H1 (cell line): ENCODE measurements at regions not wholly inside any gene's neighbourhood (a gene's known extent, or its start where the extent isn't known, plus 50 kb on each side); places are given as distances from the start of the nearest gene placed in this dataset.

Experiments used
- CTCF ChIA-PET: fragments of 300-600 bp; sonication (Branson Sonifier 250); formaldehyde crosslinking; loops from one replicate; lab custom pipeline; 2021; ENCODE audit not compliant: partially characterized antibody; lab: Charles Lee
- POLR2A ChIA-PET: fragments of 300-600 bp; sonication (Branson Sonifier 250); formaldehyde crosslinking; loops from one replicate; lab custom pipeline; 2021; ENCODE audit warnings: inconsistent platforms; ENCODE audit not compliant: partially characterized antibody; lab: Charles Lee
- DNase-seq, 2 experiments: peaks; one replicate each; pipeline versions ENCODE4 v3.0.0 to v3.0.0-alpha.2; 2010 to 2022; ENCODE audit warnings: low spot score in 2 of 2, low read depth in 1 of 2, mixed read lengths in 1 of 2
- FAIRE-seq: peaks from 2 replicates; lab custom pipeline; 2011; peaks lifted over from hg19 to GRCh38; lab: Jason Lieb, UNC
- H2AFZ ChIP-seq: 2 replicates; pipeline ENCODE4 v1.8.1; 2012; ENCODE audit warnings: low read length, inconsistent platforms
- H2AK5ac ChIP-seq: 2 replicates; pipeline ENCODE4 v1.6.1; 2013; ENCODE audit warnings: low read depth, low read length
- H2BK120ac ChIP-seq: replicated peaks from 2 replicates; pipeline ENCODE3; 2013; ENCODE audit warnings: low read depth, low read length, inconsistent platforms
- H2BK12ac ChIP-seq: 2 replicates; pipeline ENCODE4 v1.6.1; 2013; ENCODE audit warnings: low read depth, low read length
- H2BK15ac ChIP-seq: 2 replicates; pipeline ENCODE4 v1.6.1; 2013; ENCODE audit warnings: low read length
- H2BK20ac ChIP-seq: 2 replicates; pipeline ENCODE4 v1.6.1; 2013; ENCODE audit warnings: low read length
- H2BK5ac ChIP-seq: 2 replicates; pipeline ENCODE4 v1.6.1; 2013; ENCODE audit warnings: low read depth, low read length
- H3K14ac ChIP-seq: 2 replicates; pipeline ENCODE4 v1.6.1; 2013; ENCODE audit warnings: inconsistent platforms; ENCODE audit not compliant: insufficient read length
- H3K18ac ChIP-seq: 2 replicates; pipeline ENCODE4 v1.6.1; 2013; ENCODE audit warnings: low read length; ENCODE audit errors: extremely low read depth
- H3K23ac ChIP-seq: 2 replicates; pipeline ENCODE4 v1.6.1; 2013; ENCODE audit warnings: inconsistent platforms; ENCODE audit not compliant: insufficient read length
- H3K23me2 ChIP-seq: 2 replicates; pipeline ENCODE4 v1.6.1; 2013; ENCODE audit warnings: low read depth, low read length
- H3K27ac ChIP-seq: 2 replicates; pipeline ENCODE4 v1.6.1; 2011; ENCODE audit warnings: low read depth, low read length, inconsistent platforms
- H3K27me3 ChIP-seq, 4 experiments: replicated peaks in 1 of 4; 1 replicate in 1 of 4; 2 replicates in 3 of 4; pipeline versions ENCODE4 v1.6.1 to v1.8.1; 2011 to 2013; ENCODE audit warnings: low read length in 3 of 4, mild to moderate bottlenecking in 3 of 4, inconsistent platforms in 2 of 4, mixed read lengths in 2 of 4, moderate library complexity in 1 of 4; ENCODE audit not compliant: control insufficient read depth in 3 of 4, insufficient read depth in 3 of 4; ENCODE audit errors: extremely low read depth in 1 of 4
- H3K36me3 ChIP-seq, 4 experiments: 2 replicates each; pipeline versions ENCODE4 v1.6.1 to v1.8.1; 2011 to 2013; ENCODE audit warnings: mild to moderate bottlenecking in 4 of 4, low read length in 3 of 4, moderate library complexity in 2 of 4, control low read depth in 1 of 4, inconsistent platforms in 1 of 4; ENCODE audit not compliant: insufficient read depth in 4 of 4, control insufficient read depth in 2 of 4
- H3K4ac ChIP-seq: replicated peaks from 2 replicates; pipeline ENCODE3; 2013; ENCODE audit warnings: low read length, low read depth, mixed read lengths, inconsistent platforms; ENCODE audit not compliant: insufficient read length
- H3K4me1 ChIP-seq, 4 experiments: replicated peaks in 1 of 4; 1 replicate in 1 of 4; 2 replicates in 3 of 4; pipeline versions ENCODE4 v1.6.1 to v1.8.1; 2011 to 2013; ENCODE audit warnings: low read length in 3 of 4, inconsistent platforms in 2 of 4, mixed read lengths in 1 of 4; ENCODE audit not compliant: insufficient read depth in 4 of 4, control insufficient read depth in 3 of 4
- H3K4me2 ChIP-seq, 2 experiments: 2 replicates each; pipeline versions ENCODE4 v1.6.1 to v1.8.1; 2011 to 2013; ENCODE audit warnings: low read depth in 2 of 2, low read length in 2 of 2, control low read depth in 1 of 2, inconsistent platforms in 1 of 2, mild to moderate bottlenecking in 1 of 2; ENCODE audit not compliant: insufficient read depth in 1 of 2
- H3K4me3 ChIP-seq, 4 experiments: fragments of 200-600, 300-600 bp in 1 of 4; sonication (generic), shearing (Covaris generic), sonication (Bioruptor Twin) in 1 of 4; 2 replicates each; pipeline versions ENCODE4 v1.5.1 to v1.8.1; 2011 to 2016; ENCODE audit warnings: low read length in 4 of 4, low read depth in 3 of 4, control low read depth in 2 of 4, inconsistent platforms in 2 of 4, mild to moderate bottlenecking in 2 of 4, mixed read lengths in 1 of 4, moderate library complexity in 1 of 4; ENCODE audit not compliant: insufficient read depth in 2 of 4; ENCODE audit errors: extremely low read depth in 1 of 4
- H3K56ac ChIP-seq: replicated peaks from 2 replicates; pipeline ENCODE3; 2013; ENCODE audit warnings: low read depth, mild to moderate bottlenecking, mixed read lengths, low read length, inconsistent platforms; ENCODE audit not compliant: insufficient read length
- H3K79me1 ChIP-seq: 2 replicates; pipeline ENCODE4 v1.6.1; 2013; ENCODE audit warnings: low read depth, low read length, control low read depth
- H3K79me2 ChIP-seq, 2 experiments: 2 replicates each; pipeline versions ENCODE4 v1.6.1 to v1.8.1; 2012 to 2013; ENCODE audit warnings: low read length in 2 of 2, mild to moderate bottlenecking in 2 of 2, inconsistent platforms in 1 of 2; ENCODE audit not compliant: insufficient read depth in 2 of 2, control insufficient read depth in 1 of 2
- H3K9ac ChIP-seq, 4 experiments: replicated peaks in 1 of 4; 1 replicate in 1 of 4; 2 replicates in 3 of 4; pipeline versions ENCODE4 v1.6.1 to v1.8.1; 2011 to 2013; ENCODE audit warnings: low read depth in 3 of 4, low read length in 3 of 4, control low read depth in 2 of 4, mild to moderate bottlenecking in 2 of 4, moderate library complexity in 2 of 4, inconsistent platforms in 1 of 4; ENCODE audit errors: extremely low read depth in 1 of 4
- H3K9me3 ChIP-seq, 2 experiments: 2 replicates each; pipeline versions ENCODE4 v1.6.1 to v1.8.1; 2012 to 2013; ENCODE audit warnings: mild to moderate bottlenecking in 2 of 2, moderate library complexity in 2 of 2, control low read depth in 1 of 2, inconsistent platforms in 1 of 2, low read depth in 1 of 2, low read length in 1 of 2, mixed read lengths in 1 of 2; ENCODE audit not compliant: insufficient read depth in 2 of 2
- H4K20me1 ChIP-seq, 2 experiments: replicated peaks in 1 of 2; 2 replicates each; pipeline versions ENCODE3 to v1.8.1; 2011 to 2013; ENCODE audit warnings: inconsistent platforms in 2 of 2, low read length in 2 of 2, mild to moderate bottlenecking in 1 of 2; ENCODE audit not compliant: insufficient read depth in 2 of 2, control insufficient read depth in 1 of 2
- H4K5ac ChIP-seq: 2 replicates; pipeline ENCODE4 v1.6.1; 2013; ENCODE audit warnings: low read length, low read depth, mixed read lengths, inconsistent platforms; ENCODE audit not compliant: insufficient read length
- H4K8ac ChIP-seq: 2 replicates; pipeline ENCODE4 v1.8.0; 2013; ENCODE audit warnings: mild to moderate bottlenecking, moderate library complexity, low read length, inconsistent platforms; ENCODE audit not compliant: insufficient read depth; ENCODE audit errors: extremely low read depth
- H4K91ac ChIP-seq: replicated peaks from 2 replicates; pipeline ENCODE3; 2013; ENCODE audit warnings: low read length, mixed read lengths, inconsistent platforms; ENCODE audit not compliant: insufficient read length
- BACH1 ChIP-seq: IDR thresholded peaks from 2 replicates; pipeline ENCODE4 v1.6.1; 2012; ENCODE audit warnings: low read length, improper control_type of control experiment
- CEBPB ChIP-seq: IDR thresholded peaks from 2 replicates; pipeline ENCODE4 v1.6.1; 2012; ENCODE audit warnings: low read depth, low read length
- RAD21 ChIP-seq, 2 experiments: IDR thresholded peaks in 1 of 2; conservative IDR thresholded peaks in 1 of 2; 2 replicates each; pipeline ENCODE4 v1.6.1; 2011; ENCODE audit warnings: low read depth in 2 of 2, low read length in 2 of 2, improper control_type of control experiment in 1 of 2, inconsistent platforms in 1 of 2, mild to moderate bottlenecking in 1 of 2, moderate library complexity in 1 of 2
- RFX5 ChIP-seq: IDR thresholded peaks from 2 replicates; pipeline ENCODE4 v1.6.1; 2011; ENCODE audit warnings: low read depth, low read length, improper control_type of control experiment, borderline replicate concordance
- RXRA ChIP-seq: IDR thresholded peaks from 2 replicates; pipeline ENCODE4 v1.6.1; 2011; ENCODE audit warnings: low read depth, mild to moderate bottlenecking, low read length, moderate library complexity; ENCODE audit not compliant: insufficient read depth
- SUZ12 ChIP-seq: fragments of 200-600 bp; sonication (generic); IDR thresholded peaks from 2 replicates; pipeline ENCODE4 v1.6.1; 2012; ENCODE audit warnings: mild to moderate bottlenecking, inconsistent platforms, low read length, moderate library complexity, mixed read lengths
- TCF12 ChIP-seq: IDR thresholded peaks from 2 replicates; pipeline ENCODE4 v1.6.1; 2011; ENCODE audit warnings: low read depth, mild to moderate bottlenecking, low read length
- WGBS, 2 experiments: shearing (Covaris generic) in 1 of 2; methylation state at CpG; one replicate each; pipeline versions ENCODE4 v1.1.6 to v1.1.7; 2013 to 2015; ENCODE audit warnings: low lambda C conversion rate in 2 of 2, mixed read lengths in 2 of 2, inconsistent platforms in 1 of 2, low coverage in 1 of 2, missing lambda C conversion rate in 1 of 2; ENCODE audit not compliant: insufficient replicate concordance in 2 of 2, insufficient coverage in 1 of 2, insufficient read length in 1 of 2; ENCODE audit errors: extremely low coverage in 1 of 2, missing lambda C conversion rate in 1 of 2; 5-methylcytosine and 5-hydroxymethylcytosine counted together
- TF ChIP-seq, protein P1 (sequence below): IDR thresholded peaks from 2 replicates; pipeline ENCODE4 v1.6.1; 2012; ENCODE audit warnings: inconsistent platforms
- TF ChIP-seq, protein P2 (sequence below), 3 experiments: IDR thresholded peaks; 1 replicate in 2 of 3; 2 replicates in 1 of 3; pipeline versions ENCODE4 v1.5.1 to v1.6.1; 2011; ENCODE audit warnings: low read length in 3 of 3, mild to moderate bottlenecking in 3 of 3, inconsistent platforms in 2 of 3, low read depth in 1 of 3, moderate library complexity in 1 of 3; ENCODE audit not compliant: insufficient read depth in 1 of 3; ENCODE audit errors: control extremely low read depth in 1 of 3
- TF ChIP-seq, protein P3 (sequence below): IDR thresholded peaks from 2 replicates; pipeline ENCODE4 v1.6.1; 2012; ENCODE audit warnings: inconsistent platforms

DNA sequence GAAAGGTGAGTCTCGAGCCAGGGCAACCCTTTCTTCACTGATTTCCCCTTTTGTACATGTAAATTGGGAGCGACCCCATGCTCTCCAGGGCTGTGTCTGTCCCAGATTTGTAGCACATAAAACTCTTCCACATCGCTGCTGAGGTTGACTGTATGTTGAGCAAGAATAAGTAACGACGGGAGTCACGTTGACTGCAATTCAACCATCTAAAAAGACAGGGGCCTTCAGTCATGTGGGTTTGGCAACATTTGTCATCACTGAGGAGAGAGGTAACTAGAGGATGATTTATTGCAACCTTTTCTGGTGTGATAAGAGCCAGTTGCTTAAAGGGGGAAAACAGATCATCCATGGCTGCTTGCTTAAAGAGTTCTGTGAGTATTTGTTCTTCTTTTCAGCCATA, 159.4 kb upstream of the SULF2 start (continued):
- no peak for TF ChIP-seq RFX5

DNA sequence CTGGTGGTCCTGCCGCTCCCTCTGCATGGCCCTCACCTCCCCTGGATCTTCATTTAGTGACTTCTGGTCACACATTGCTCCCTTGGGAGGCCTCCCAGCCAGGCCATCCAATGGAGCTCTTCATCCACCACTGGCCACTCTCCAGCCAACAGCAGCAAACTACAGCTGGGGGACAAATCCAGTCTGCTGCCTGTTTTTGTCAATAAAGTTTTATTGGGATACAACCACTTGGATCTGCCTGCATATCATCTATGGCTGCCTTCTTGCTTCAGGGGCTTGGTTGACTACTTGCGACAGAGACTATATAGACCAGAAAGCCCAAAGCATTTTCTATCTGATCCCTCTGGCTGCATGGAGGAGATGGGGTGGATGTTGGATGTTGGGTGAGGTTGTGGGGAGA, 156.6 kb upstream of the SULF2 start:
- H3K79me1 ChIP-seq = no peaks in the 10 kb centered on the region
- TF ChIP-seq CEBPB = no peak
- TF ChIP-seq BACH1 = no peak
- TF ChIP-seq, protein P1, sequence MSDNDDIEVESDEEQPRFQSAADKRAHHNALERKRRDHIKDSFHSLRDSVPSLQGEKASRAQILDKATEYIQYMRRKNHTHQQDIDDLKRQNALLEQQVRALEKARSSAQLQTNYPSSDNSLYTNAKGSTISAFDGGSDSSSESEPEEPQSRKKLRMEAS = no peak
- TF ChIP-seq, protein P2, sequence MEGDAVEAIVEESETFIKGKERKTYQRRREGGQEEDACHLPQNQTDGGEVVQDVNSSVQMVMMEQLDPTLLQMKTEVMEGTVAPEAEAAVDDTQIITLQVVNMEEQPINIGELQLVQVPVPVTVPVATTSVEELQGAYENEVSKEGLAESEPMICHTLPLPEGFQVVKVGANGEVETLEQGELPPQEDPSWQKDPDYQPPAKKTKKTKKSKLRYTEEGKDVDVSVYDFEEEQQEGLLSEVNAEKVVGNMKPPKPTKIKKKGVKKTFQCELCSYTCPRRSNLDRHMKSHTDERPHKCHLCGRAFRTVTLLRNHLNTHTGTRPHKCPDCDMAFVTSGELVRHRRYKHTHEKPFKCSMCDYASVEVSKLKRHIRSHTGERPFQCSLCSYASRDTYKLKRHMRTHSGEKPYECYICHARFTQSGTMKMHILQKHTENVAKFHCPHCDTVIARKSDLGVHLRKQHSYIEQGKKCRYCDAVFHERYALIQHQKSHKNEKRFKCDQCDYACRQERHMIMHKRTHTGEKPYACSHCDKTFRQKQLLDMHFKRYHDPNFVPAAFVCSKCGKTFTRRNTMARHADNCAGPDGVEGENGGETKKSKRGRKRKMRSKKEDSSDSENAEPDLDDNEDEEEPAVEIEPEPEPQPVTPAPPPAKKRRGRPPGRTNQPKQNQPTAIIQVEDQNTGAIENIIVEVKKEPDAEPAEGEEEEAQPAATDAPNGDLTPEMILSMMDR (IDR thresholded peaks at IDR 0.05; ENCODE audit: control extremely low read depth in 1 of 3, insufficient read depth in 1 of 3, low read depth in 1 of 3, low read length in 3 of 3) = no peak
- TF ChIP-seq RXRA = no peak
- no peak for TF ChIP-seq RAD21 (IDR thresholded peaks at IDR 0.05 in 1 of 2, conservative IDR thresholded peaks at IDR 0.05 in 1 of 2; ENCODE audit: low read depth in 2 of 2, low read length in 2 of 2)
- TF ChIP-seq, protein P3, sequence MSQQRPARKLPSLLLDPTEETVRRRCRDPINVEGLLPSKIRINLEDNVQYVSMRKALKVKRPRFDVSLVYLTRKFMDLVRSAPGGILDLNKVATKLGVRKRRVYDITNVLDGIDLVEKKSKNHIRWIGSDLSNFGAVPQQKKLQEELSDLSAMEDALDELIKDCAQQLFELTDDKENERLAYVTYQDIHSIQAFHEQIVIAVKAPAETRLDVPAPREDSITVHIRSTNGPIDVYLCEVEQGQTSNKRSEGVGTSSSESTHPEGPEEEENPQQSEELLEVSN = no peak
- no peak for TF ChIP-seq TCF12
- no peak for TF ChIP-seq SUZ12

More for the DNA sequence above, 156.6 kb upstream of the SULF2 start:
- H3K36me3 ChIP-seq = no peaks in the 10 kb centered on the region
- POLR2A ChIA-PET = no interaction called here
- H4K5ac ChIP-seq = no peak overlapping the region
- H3K4me1 ChIP-seq = no peaks in the 10 kb centered on the region
- H3K9ac ChIP-seq = no peak overlapping the region
- H2BK15ac ChIP-seq = no peak overlapping the region
- H3K23me2 ChIP-seq = no peaks in the 10 kb centered on the region
- 95% methylated on average over 2 of the region's 2 CpGs; no CpG with 5 or more reads in 1 of the 2 experiments for WGBS, 2 experiments
- H2AK5ac ChIP-seq = no peak overlapping the region
- no peak overlapping the region for H3K56ac ChIP-seq
- H3K23ac ChIP-seq = no peak overlapping the region
- CTCF ChIA-PET = interaction anchor here (1.6 kb wide), 1 partner anchor 87 kb away, joined by 5 read pairs; no protein-coding TSS in a partner anchor
- H3K27me3 ChIP-seq = no peaks in the 10 kb centered on the region
- no peak overlapping the region for H4K91ac ChIP-seq
- H3K9me3 ChIP-seq = no peaks in the 10 kb centered on the region
- H3K18ac ChIP-seq = no peak overlapping the region
- DNase-seq = no peak
- no peak overlapping the region for H3K27ac ChIP-seq
- no peak overlapping the region for H3K4ac ChIP-seq
- no peaks in the 10 kb centered on the region for H4K20me1 ChIP-seq
- H2BK5ac ChIP-seq = no peak overlapping the region
- H2BK120ac ChIP-seq = no peak overlapping the region
- H3K4me3 ChIP-seq = no peak overlapping the region
- no peak overlapping the region for H2AFZ ChIP-seq
- H3K79me2 ChIP-seq = no peaks in the 10 kb centered on the region
- no peak overlapping the region for H3K14ac ChIP-seq
- no peak for FAIRE-seq
- H2BK20ac ChIP-seq = no peak overlapping the region
- no peak overlapping the region for H3K4me2 ChIP-seq
- H2BK12ac ChIP-seq = no peak overlapping the region
- H4K8ac ChIP-seq = no peak overlapping the region
